ENCODE measurements at regions not wholly inside any gene's neighbourhood (a gene's known extent, or its start where the extent isn't known, plus 50 kb on each side); places are given as distances from the start of the nearest gene placed in this dataset.

- Histone ChIP-seq H3K27me3 (no peaks in the 10 kb centered on the region), H3K9me3 (no peaks in the 10 kb centered on the region), H3K4me1 (peaks cover 4% of the 10 kb centered on the region; the same call in 1 of the 2 replicates), H3K36me3 (no peaks in the 10 kb centered on the region), H3K4me3 (ENCODE audit: low read depth, low read length) (no peak overlapping the region)
- no peak for TF ChIP-seq CTCF (IDR thresholded peaks at IDR 0.05; ENCODE audit: low read depth, low read length)
- no peak for DNase-seq
Measured at GRCh38 chr5:169415948-169416347, 115.0 kb upstream of the SLIT3 start.

GRCh38 chr5:169415371-169415770 lies 114.4 kb upstream of the SLIT3 start:
- DNase-seq: no peak
- no peaks in the 10 kb centered on the region for H3K27me3 ChIP-seq
- TF ChIP-seq CTCF (IDR thresholded peaks at IDR 0.05; ENCODE audit: low read depth, low read length): no peak
- no peaks in the 10 kb centered on the region for H3K36me3 ChIP-seq
- no peaks in the 10 kb centered on the region for H3K9me3 ChIP-seq
- no peak overlapping the region for H3K4me3 ChIP-seq (ENCODE audit: low read depth, low read length)
- H3K4me1 ChIP-seq: peaks cover 4% of the 10 kb centered on the region; the same call in 1 of the 2 replicates

GRCh38 chr5:169413416-169413815 lies 112.5 kb upstream of the SLIT3 start:
- Histone ChIP-seq H3K4me1 (peaks cover 4% of the 10 kb centered on the region; the same call in 1 of the 2 replicates), H3K9me3 (no peaks in the 10 kb centered on the region), H3K27me3 (no peaks in the 10 kb centered on the region), H3K4me3 (ENCODE audit: low read depth, low read length) (no peak overlapping the region), H3K36me3 (no peaks in the 10 kb centered on the region)
- no peak for DNase-seq
- no peak for TF ChIP-seq CTCF (IDR thresholded peaks at IDR 0.05; ENCODE audit: low read depth, low read length)

GRCh38 chr5:169412831-169413230 lies 111.9 kb upstream of the SLIT3 start:
- no peaks in the 10 kb centered on the region for H3K36me3 ChIP-seq
- no peak overlapping the region for H3K4me3 ChIP-seq (ENCODE audit: low read depth, low read length)
- no peak for TF ChIP-seq CTCF (IDR thresholded peaks at IDR 0.05; ENCODE audit: low read depth, low read length)
- peaks cover 4% of the 10 kb centered on the region; the same call in 1 of the 2 replicates for H3K4me1 ChIP-seq
- DNase-seq: no peak
- H3K9me3 ChIP-seq: no peaks in the 10 kb centered on the region
- no peaks in the 10 kb centered on the region for H3K27me3 ChIP-seq

GRCh38 chr5:169411786-169412430 lies 111.0 kb upstream of the SLIT3 start:
- no peaks in the 10 kb centered on the region for H3K9me3 ChIP-seq
- TF ChIP-seq CTCF (IDR thresholded peaks at IDR 0.05; ENCODE audit: low read depth, low read length): no peak
- no peak for DNase-seq
- H3K27me3 ChIP-seq: no peaks in the 10 kb centered on the region
- peaks cover 4% of the 10 kb centered on the region; the same call in 1 of the 2 replicates for H3K4me1 ChIP-seq
- no peaks in the 10 kb centered on the region for H3K36me3 ChIP-seq
- no peak overlapping the region for H3K4me3 ChIP-seq (ENCODE audit: low read depth, low read length)

- DNase-seq: no peak
- TF ChIP-seq CTCF (IDR thresholded peaks at IDR 0.05; ENCODE audit: low read depth, low read length): no peak
- peaks cover 4% of the 10 kb centered on the region; the same call in 1 of the 2 replicates for H3K4me1 ChIP-seq
- no peaks in the 10 kb centered on the region; the same call in 1 of the 2 replicates for H3K27me3 ChIP-seq
- H3K4me3 ChIP-seq (ENCODE audit: low read depth, low read length): no peak overlapping the region
- no peaks in the 10 kb centered on the region for H3K9me3 ChIP-seq
- H3K36me3 ChIP-seq: no peaks in the 10 kb centered on the region
Measured at GRCh38 chr5:169410996-169411783, 110.3 kb upstream of the SLIT3 start.

Data from BE2C (cell line).